ENCODE measurements at regions not wholly inside any gene's neighbourhood (a gene's known extent, or its start where the extent isn't known, plus 50 kb on each side); places are given as distances from the start of the nearest gene placed in this dataset.

DNA sequence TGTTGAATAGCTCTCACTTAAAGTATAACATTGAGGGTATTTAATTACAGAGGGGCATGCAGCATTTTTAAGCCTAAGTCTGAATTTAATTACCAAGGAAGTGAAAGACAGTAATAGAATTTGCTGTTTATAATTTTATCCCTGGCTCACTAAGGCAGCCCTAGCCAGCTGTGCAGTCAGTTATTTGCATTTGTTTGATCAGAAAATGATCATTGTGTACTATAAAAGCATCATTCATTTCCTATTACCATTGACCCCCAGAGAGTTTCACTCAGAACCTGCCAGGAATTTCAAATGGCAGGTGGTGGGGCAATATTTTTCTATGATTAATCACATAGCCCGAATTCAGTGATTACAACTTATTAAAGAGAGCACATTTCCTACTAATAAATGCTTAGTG lies 277.1 kb upstream of the KAZN start:
- TF ChIP-seq, protein P1, sequence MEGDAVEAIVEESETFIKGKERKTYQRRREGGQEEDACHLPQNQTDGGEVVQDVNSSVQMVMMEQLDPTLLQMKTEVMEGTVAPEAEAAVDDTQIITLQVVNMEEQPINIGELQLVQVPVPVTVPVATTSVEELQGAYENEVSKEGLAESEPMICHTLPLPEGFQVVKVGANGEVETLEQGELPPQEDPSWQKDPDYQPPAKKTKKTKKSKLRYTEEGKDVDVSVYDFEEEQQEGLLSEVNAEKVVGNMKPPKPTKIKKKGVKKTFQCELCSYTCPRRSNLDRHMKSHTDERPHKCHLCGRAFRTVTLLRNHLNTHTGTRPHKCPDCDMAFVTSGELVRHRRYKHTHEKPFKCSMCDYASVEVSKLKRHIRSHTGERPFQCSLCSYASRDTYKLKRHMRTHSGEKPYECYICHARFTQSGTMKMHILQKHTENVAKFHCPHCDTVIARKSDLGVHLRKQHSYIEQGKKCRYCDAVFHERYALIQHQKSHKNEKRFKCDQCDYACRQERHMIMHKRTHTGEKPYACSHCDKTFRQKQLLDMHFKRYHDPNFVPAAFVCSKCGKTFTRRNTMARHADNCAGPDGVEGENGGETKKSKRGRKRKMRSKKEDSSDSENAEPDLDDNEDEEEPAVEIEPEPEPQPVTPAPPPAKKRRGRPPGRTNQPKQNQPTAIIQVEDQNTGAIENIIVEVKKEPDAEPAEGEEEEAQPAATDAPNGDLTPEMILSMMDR (IDR thresholded peaks at IDR 0.05; ENCODE audit: extremely low read depth in 1 of 2, insufficient read depth in 1 of 2, low read depth in 1 of 2, low read length in 2 of 2): no peak
- TF ChIP-seq EZH2 (IDR thresholded peaks at IDR 0.05; ENCODE audit: borderline replicate concordance, low read depth, low read length, severe bottlenecking): no peak
- no peak for TF ChIP-seq MAX (IDR thresholded peaks at IDR 0.05; ENCODE audit: insufficient read depth, insufficient read length)
- no peak for TF ChIP-seq POLR2A (IDR thresholded peaks at IDR 0.05; ENCODE audit: low read depth, low read length)
